AG08395 (cell line): ENCODE measurements at regions not wholly inside any gene's neighbourhood (a gene's known extent, or its start where the extent isn't known, plus 50 kb on each side); places are given as distances from the start of the nearest gene placed in this dataset.

ENCODE experiments used
- DNase-seq: peaks from one replicate; pipeline ENCODE4 v3.0.0; 2012; ENCODE audit warnings: mixed read lengths, low spot score

- no peak for DNase-seq
Observed at GRCh38 chr3:186411994-186412393, 50.0 kb upstream of the DGKG start.
